VCaP (cell line): ENCODE measurements at regions not wholly inside any gene's neighbourhood (a gene's known extent, or its start where the extent isn't known, plus 50 kb on each side); places are given as distances from the start of the nearest gene placed in this dataset.
A peak's percentile ranks its signal among the peaks of the same experiment; 100 is the strongest.
"Not testable (repeated sequence)": the region's sequence is repeated elsewhere in the genome, so short reads cannot be mapped to it uniquely, and the experiment has no call there.

Experiments used
- H3K27ac ChIP-seq: fragments of 450-650 bp; 2 replicates; pipeline ENCODE4 v1.5.1; 2017
- TF ChIP-seq, protein P1 (sequence below): fragments of 450-650 bp; conservative IDR thresholded peaks from 2 replicates; pipeline ENCODE4 v1.5.1; 2017; ENCODE audit warnings: mild to moderate bottlenecking, moderate library complexity

DNA sequence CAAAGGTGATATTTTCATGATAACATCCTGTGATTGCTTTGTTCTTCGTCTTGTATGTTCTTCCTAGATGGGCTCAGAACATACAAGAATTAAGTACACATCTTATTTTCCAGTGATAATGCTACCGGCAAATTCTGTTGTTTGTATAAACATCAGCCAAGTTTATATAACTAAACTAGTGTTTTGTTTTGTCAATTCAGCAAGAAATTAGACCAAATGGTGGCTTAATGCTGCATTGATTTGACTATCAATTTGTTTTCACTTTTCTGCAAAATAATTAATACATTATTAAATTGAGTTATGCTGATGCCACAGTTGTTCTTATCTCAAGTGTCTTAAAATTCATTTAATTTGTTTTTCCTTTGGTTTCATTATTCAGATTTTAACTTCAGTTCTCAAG lies 177.7 kb downstream of the OR4F29 start:
- H3K27ac ChIP-seq = not testable (repeated sequence)

DNA sequence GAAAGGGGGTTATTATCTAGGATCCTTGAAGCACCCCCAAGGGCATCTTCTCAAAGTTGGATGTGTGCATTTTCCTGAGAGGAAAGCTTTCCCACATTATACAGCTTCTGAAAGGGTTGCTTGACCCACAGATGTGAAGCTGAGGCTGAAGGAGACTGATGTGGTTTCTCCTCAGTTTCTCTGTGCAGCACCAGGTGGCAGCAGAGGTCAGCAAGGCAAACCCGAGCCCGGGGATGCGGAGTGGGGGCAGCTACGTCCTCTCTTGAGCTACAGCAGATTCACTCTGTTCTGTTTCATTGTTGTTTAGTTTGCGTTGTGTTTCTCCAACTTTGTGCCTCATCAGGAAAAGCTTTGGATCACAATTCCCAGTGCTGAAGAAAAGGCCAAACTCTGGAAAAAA lies 183.7 kb downstream of the OR4F29 start:
- TF ChIP-seq, protein P1, sequence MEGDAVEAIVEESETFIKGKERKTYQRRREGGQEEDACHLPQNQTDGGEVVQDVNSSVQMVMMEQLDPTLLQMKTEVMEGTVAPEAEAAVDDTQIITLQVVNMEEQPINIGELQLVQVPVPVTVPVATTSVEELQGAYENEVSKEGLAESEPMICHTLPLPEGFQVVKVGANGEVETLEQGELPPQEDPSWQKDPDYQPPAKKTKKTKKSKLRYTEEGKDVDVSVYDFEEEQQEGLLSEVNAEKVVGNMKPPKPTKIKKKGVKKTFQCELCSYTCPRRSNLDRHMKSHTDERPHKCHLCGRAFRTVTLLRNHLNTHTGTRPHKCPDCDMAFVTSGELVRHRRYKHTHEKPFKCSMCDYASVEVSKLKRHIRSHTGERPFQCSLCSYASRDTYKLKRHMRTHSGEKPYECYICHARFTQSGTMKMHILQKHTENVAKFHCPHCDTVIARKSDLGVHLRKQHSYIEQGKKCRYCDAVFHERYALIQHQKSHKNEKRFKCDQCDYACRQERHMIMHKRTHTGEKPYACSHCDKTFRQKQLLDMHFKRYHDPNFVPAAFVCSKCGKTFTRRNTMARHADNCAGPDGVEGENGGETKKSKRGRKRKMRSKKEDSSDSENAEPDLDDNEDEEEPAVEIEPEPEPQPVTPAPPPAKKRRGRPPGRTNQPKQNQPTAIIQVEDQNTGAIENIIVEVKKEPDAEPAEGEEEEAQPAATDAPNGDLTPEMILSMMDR = peak; percentile 80
- not testable (repeated sequence) for H3K27ac ChIP-seq
